ENCODE measurements at regions not wholly inside any gene's neighbourhood (a gene's known extent, or its start where the extent isn't known, plus 50 kb on each side); places are given as distances from the start of the nearest gene placed in this dataset.

DNA sequence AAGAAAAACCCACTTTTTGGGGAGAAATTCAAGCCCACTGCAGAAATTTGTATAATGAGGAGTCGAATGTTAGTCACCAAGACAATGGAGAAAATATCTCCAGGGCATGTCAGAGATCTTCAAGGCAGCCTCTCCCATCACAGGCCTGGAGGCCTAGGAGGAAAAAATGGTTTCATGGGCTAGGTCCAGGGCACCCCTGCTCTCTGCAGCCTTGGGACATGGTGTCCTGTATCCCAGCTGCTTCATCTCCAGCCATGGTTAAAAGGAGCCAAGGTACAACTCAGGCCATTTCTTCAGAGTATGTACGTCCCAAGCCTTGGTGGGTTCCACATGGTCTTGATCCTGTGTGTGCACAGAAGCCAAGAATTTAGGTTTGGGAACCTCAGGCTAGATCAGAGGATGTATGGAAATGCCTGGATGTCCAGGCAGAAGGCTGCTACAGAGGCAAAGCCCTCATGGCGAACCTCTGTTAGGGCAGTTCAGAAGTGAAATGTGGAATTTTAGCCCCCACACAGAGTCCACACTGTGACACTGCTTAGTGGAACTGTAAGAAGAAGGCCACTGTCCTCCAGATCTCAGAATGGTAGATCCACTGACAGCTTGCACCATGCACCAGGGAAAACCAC is 561.4 kb downstream of the ISL1 start:
- TF ChIP-seq, protein P1, sequence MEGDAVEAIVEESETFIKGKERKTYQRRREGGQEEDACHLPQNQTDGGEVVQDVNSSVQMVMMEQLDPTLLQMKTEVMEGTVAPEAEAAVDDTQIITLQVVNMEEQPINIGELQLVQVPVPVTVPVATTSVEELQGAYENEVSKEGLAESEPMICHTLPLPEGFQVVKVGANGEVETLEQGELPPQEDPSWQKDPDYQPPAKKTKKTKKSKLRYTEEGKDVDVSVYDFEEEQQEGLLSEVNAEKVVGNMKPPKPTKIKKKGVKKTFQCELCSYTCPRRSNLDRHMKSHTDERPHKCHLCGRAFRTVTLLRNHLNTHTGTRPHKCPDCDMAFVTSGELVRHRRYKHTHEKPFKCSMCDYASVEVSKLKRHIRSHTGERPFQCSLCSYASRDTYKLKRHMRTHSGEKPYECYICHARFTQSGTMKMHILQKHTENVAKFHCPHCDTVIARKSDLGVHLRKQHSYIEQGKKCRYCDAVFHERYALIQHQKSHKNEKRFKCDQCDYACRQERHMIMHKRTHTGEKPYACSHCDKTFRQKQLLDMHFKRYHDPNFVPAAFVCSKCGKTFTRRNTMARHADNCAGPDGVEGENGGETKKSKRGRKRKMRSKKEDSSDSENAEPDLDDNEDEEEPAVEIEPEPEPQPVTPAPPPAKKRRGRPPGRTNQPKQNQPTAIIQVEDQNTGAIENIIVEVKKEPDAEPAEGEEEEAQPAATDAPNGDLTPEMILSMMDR (IDR thresholded peaks at IDR 0.05; ENCODE audit: low read length), result no peak
- TF ChIP-seq EZH2phosphoT487 (IDR thresholded peaks at IDR 0.05; ENCODE audit: low read length), result no peak

All from MM.1S (cell line).